Brain microvascular endothelial cell (primary cell): ENCODE measurements at regions not wholly inside any gene's neighbourhood (a gene's known extent, or its start where the extent isn't known, plus 50 kb on each side); places are given as distances from the start of the nearest gene placed in this dataset.
"Not testable (repeated sequence)": the region's sequence is repeated elsewhere in the genome, so short reads cannot be mapped to it uniquely, and the experiment has no call there.

Source experiments
- DNase-seq: peaks from one replicate; pipeline ENCODE4 v3.0.0-alpha.2; 2020
- H3K27ac ChIP-seq: fragments of 250-450 bp; sonication (Bioruptor Pico); 2 replicates; pipeline ENCODE4 v1.5.1; 2020; ENCODE audit warnings: mild to moderate bottlenecking, moderate library complexity
- H3K27me3 ChIP-seq: fragments of 250-450 bp; sonication (Bioruptor Pico); replicated peaks from 2 replicates; pipeline ENCODE4 v1.5.1; 2020; ENCODE audit warnings: mild to moderate bottlenecking
- H3K36me3 ChIP-seq: fragments of 250-450 bp; sonication (Bioruptor Pico); replicated peaks from 2 replicates; pipeline ENCODE4 v1.5.1; 2020; ENCODE audit warnings: mild to moderate bottlenecking
- H3K4me3 ChIP-seq: 2 replicates; pipeline ENCODE4 v1.5.1; 2011; ENCODE audit warnings: low read depth, mild to moderate bottlenecking, control low read depth, low read length, moderate library complexity
- CTCF ChIP-seq: IDR thresholded peaks from 2 replicates; pipeline ENCODE4 v1.5.1; 2011; ENCODE audit warnings: low read depth, mild to moderate bottlenecking, moderate library complexity, low read length, control low read depth, inconsistent platforms; ENCODE audit errors: missing control alignments
- in situ Hi-C: cut with HindIII; loops from 2 replicates; pipeline ENCODE4 v1.10.0; 2017; ENCODE audit warnings: low sequenced_read_pairs, low pct_ligation_motif_present

GRCh38 chr18:28740575-28740974, 563.6 kb upstream of the CDH2 start:
- no peak overlapping the region for H3K4me3 ChIP-seq
- TF ChIP-seq CTCF, result no peak
- no peak for DNase-seq
- no peaks in the 10 kb centered on the region for H3K36me3 ChIP-seq
- H3K27ac ChIP-seq, result no peak overlapping the region
- in situ Hi-C loops, result no loop called here
- H3K27me3 ChIP-seq, result no peaks in the 10 kb centered on the region

DNA sequence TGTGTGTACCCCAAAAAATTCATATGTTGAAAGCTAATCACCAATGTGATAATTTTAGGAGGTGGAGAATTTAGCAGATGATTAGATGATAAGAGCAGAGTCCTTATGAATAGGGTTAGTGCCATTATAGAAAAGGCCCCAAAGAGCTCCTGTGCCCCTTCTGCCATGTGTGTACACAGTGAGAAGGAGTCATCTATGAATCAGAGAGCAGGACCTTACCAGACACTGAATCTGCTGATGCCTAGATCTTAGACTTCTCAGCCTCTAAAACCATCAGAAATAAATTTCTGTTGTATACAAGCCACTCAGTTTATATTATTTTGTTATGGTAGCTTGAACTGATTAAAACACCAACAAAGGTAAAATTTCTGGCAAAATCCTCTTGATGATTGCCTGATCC, 560.0 kb upstream of the CDH2 start:
- H3K4me3 ChIP-seq, result no peak overlapping the region
- TF ChIP-seq CTCF, result no peak
- H3K36me3 ChIP-seq, result no peaks in the 10 kb centered on the region
- no peak overlapping the region for H3K27ac ChIP-seq
- in situ Hi-C loops, result no loop called here
- no peak for DNase-seq
- H3K27me3 ChIP-seq, result no peaks in the 10 kb centered on the region

DNA sequence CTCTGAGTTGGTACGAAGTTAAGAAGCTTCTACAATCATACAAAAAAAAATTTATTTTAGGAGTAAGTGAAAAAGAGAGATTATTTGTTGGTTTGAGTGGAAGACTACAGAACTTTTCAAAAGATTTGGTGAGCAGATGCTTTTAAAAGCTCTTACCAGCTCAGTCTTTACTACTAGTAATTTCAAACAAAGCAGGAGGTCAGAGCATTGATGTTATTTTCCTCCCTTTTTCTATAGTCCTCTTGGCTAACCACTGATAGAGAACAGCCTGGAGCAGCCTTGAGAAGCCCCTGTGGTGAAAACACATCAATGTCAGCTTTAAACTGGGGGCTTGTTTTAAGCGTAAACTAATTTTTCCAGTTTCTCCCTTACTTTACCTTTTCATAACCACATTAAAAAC, 559.3 kb upstream of the CDH2 start:
- no peak overlapping the region for H3K4me3 ChIP-seq
- TF ChIP-seq CTCF, result no peak
- no peaks in the 10 kb centered on the region for H3K36me3 ChIP-seq
- no peak for DNase-seq
- in situ Hi-C loops, result no loop called here
- H3K27me3 ChIP-seq, result no peaks in the 10 kb centered on the region
- H3K27ac ChIP-seq, result no peak overlapping the region

DNA sequence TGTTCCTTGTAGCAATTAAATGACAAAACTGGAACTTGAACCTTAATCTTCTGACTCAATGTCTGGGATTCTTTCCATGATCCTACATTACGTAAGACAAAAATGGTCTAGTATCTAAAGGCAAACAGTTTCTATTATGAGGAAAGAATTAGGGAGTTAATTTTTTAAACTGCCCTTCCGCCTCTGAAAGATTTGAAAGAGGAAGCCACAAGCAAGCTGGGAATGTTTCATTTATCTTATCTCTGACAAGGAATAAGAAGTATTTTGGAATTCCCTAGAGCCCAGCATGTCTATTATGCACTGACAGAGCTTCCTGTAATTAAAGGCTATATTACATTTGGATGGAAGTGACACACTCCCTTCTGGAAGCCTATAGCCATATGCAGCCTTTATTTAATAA, 558.8 kb upstream of the CDH2 start:
- no peak overlapping the region for H3K27ac ChIP-seq
- peak; percentile 28 for DNase-seq
- in situ Hi-C loops, result no loop called here
- no peaks in the 10 kb centered on the region for H3K36me3 ChIP-seq
- no peak for TF ChIP-seq CTCF
- H3K4me3 ChIP-seq, result no peak overlapping the region
- no peaks in the 10 kb centered on the region for H3K27me3 ChIP-seq

GRCh38 chr18:28729321-28729720, 552.4 kb upstream of the CDH2 start:
- Histone ChIP-seq H3K4me3 (no peak overlapping the region), H3K36me3 (no peaks in the 10 kb centered on the region), H3K27me3 (no peaks in the 10 kb centered on the region), H3K27ac (no peak overlapping the region)
- in situ Hi-C loops, result no loop called here
- TF ChIP-seq CTCF, result no peak
- DNase-seq, result no peak

DNA sequence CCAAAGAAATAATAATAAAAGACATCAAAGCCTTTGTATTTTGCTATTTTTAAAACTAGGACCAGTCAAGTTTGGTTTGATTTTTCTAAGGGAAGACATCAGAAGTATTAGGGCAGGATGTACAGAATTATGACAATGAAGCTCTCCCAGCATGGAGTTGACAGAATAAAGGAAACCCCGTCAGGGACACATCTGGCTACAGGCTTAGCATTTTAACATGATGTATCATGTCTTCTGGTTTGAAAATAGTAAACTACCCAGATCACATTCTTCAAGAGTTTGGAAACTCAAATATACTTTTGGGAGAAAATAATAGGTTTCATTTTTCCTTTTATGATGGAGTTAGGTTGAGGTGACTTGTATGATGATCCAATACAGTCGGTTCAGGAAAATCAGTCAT, 552.0 kb upstream of the CDH2 start:
- H3K27me3 ChIP-seq, result no peaks in the 10 kb centered on the region
- DNase-seq, result no peak
- in situ Hi-C loops, result no loop called here

DNA sequence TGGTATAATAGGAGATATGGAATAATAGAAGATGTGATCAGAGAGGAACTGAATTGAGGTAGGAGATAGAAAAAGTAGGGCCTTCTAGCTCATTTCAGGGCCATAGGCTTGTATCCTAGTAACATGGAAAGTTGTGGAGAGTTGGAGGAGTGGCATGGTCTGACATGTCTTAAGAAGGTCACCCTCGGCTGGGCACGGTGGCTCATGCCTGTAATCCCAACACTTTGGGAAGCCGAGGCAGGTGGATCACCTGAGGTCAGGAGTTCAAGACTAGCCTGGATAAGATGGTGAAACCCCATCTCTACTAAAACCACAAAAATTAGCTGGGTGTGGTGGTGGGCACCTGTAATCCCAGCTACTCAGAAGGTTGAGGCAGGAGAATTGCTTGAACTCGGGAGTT, 550.3 kb upstream of the CDH2 start:
- H3K27me3 ChIP-seq, H3K36me3 ChIP-seq, in situ Hi-C loops, H3K27ac ChIP-seq, H3K4me3 ChIP-seq, DNase-seq: not testable (repeated sequence)

More for the DNA sequence above, 552.0 kb upstream of the CDH2 start:
- Histone ChIP-seq H3K36me3 (no peaks in the 10 kb centered on the region), H3K4me3 (no peak overlapping the region), H3K27ac (no peak overlapping the region)
- no peak for TF ChIP-seq CTCF
